ENCODE measurements at regions not wholly inside any gene's neighbourhood (a gene's known extent, or its start where the extent isn't known, plus 50 kb on each side); places are given as distances from the start of the nearest gene placed in this dataset.

GRCh38 chr18:28824183-28824574 is 647.2 kb upstream of the CDH2 start:
- TF ChIP-seq SP2 (tag by site-specific recombination; IDR thresholded peaks at IDR 0.05) (no peak), CTCF (tag by site-specific recombination; IDR thresholded peaks at IDR 0.05) (no peak), ZNF48 (tag by site-specific recombination; IDR thresholded peaks at IDR 0.05) (no peak), TCF7L2 (IDR thresholded peaks at IDR 0.05; ENCODE audit: borderline replicate concordance, low read depth, low read length) (no peak)
